ENCODE measurements at regions not wholly inside any gene's neighbourhood (a gene's known extent, or its start where the extent isn't known, plus 50 kb on each side); places are given as distances from the start of the nearest gene placed in this dataset.

DNA sequence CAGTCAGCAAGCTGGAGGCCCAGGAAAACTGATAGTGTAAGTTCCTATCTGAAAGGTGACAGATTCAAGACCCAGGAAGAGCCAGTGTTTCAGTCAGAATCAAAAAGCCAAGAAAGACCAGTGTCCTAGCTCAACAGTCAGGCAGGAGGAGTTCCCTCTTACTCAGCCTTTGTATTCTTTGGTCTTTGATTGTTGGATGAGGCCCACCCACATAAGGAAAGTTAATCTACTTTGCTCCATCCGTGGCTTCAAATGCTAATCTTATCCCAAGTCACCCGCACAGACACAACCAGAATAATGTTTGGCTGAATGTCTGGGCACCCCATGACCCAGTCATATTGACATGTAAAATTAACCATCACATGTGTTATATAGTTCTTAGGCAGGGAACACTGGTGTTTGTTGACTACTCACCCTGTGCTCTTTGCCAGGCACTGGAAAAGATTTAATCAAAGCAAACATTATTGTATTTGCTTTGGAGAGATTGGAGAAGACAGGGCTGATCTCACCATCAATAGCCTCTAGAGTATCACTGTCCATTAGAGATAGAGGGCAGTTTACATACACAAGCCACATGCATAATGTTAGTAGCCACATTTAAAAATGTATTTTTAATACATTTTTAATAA, 96.3 kb upstream of the KCNN2 start:
- TF ChIP-seq EZH2 (IDR thresholded peaks at IDR 0.05; ENCODE audit: borderline replicate concordance, insufficient read depth, low read depth, low read length, poor library complexity, severe bottlenecking) (no peak), CTCF (IDR thresholded peaks at IDR 0.05) (no peak)
- H3K27me3 ChIP-seq (replicated peaks in 1 of 4; ENCODE audit: control extremely low read depth in 1 of 4, control insufficient read depth in 3 of 4, insufficient read depth in 4 of 4, low read length in 3 of 4) = no peaks in the 10 kb centered on the region
- H4K20me1 ChIP-seq (ENCODE audit: control insufficient read depth, insufficient read depth, low read length, poor library complexity, severe bottlenecking) = no peaks in the 10 kb centered on the region
- no peak overlapping the region for H3K4me2 ChIP-seq (replicated peaks; ENCODE audit: low read depth, low read length, poor library complexity, severe bottlenecking)
- Mint-ChIP-seq H3K27me3 (no peaks in the 10 kb centered on the region), H3K4me1 (no peaks in the 10 kb centered on the region), H3K27ac (no peak overlapping the region), H3K4me3 (no peak overlapping the region), H3K9me3 (ENCODE audit: insufficient read depth) (no peaks in the 10 kb centered on the region)
- no peak overlapping the region for H3K27ac ChIP-seq (ENCODE audit: low read length in 2 of 2)
- no peaks in the 10 kb centered on the region for H3K9me3 ChIP-seq (ENCODE audit: control extremely low read depth in 1 of 3, control insufficient read depth in 2 of 3, insufficient read depth in 1 of 3, low read length in 2 of 3)
- no peaks in the 10 kb centered on the region for H3K4me1 ChIP-seq (ENCODE audit: control insufficient read depth in 2 of 2, insufficient read depth in 2 of 2, low read length in 2 of 2)
- H3K4me3 ChIP-seq (ENCODE audit: control extremely low read depth in 1 of 5, extremely low read depth in 1 of 5, insufficient read depth in 1 of 5, low read depth in 2 of 5, low read length in 4 of 5) = no peak overlapping the region
- no peak overlapping the region for H2AFZ ChIP-seq (ENCODE audit: insufficient read depth, low read depth, low read length, poor library complexity, severe bottlenecking)
- DNase-seq (no peak), ATAC-seq (ENCODE audit: low read depth) (no peak)
- H3K9ac ChIP-seq (ENCODE audit: low read length) = no peak overlapping the region
- H3K36me3 ChIP-seq (replicated peaks in 1 of 2; ENCODE audit: control extremely low read depth in 1 of 2, control insufficient read depth in 1 of 2, extremely low read depth in 1 of 2, insufficient read depth in 2 of 2, low read length in 1 of 2) = no peaks in the 10 kb centered on the region
- ChIA-PET CTCF (no interaction called here), POLR2A (no interaction called here)
- H3K79me2 ChIP-seq (ENCODE audit: control insufficient read depth, insufficient read depth, low read length) = no peaks in the 10 kb centered on the region
- WGBS (ENCODE audit: insufficient coverage) = no CpG with 5 or more reads among the region's 2 CpGs
- intact Hi-C loops (cut with micrococcal nuclease) = no loop called here

- Mint-ChIP-seq H3K4me1 (no peaks in the 10 kb centered on the region), H3K27me3 (no peaks in the 10 kb centered on the region), H3K4me3 (no peak overlapping the region), H3K9me3 (ENCODE audit: insufficient read depth) (no peaks in the 10 kb centered on the region), H3K27ac (no peak overlapping the region)
- Histone ChIP-seq H3K9ac (ENCODE audit: low read length) (no peak overlapping the region), H3K4me2 (replicated peaks; ENCODE audit: low read depth, low read length, poor library complexity, severe bottlenecking) (no peak overlapping the region), H3K4me1 (ENCODE audit: control insufficient read depth in 2 of 2, insufficient read depth in 2 of 2, low read length in 2 of 2) (no peaks in the 10 kb centered on the region), H2AFZ (ENCODE audit: insufficient read depth, low read depth, low read length, poor library complexity, severe bottlenecking) (no peak overlapping the region), H3K4me3 (ENCODE audit: control extremely low read depth in 1 of 5, extremely low read depth in 1 of 5, insufficient read depth in 1 of 5, low read depth in 2 of 5, low read length in 4 of 5) (no peak overlapping the region), H3K27ac (ENCODE audit: low read length in 2 of 2) (no peak overlapping the region), H3K79me2 (ENCODE audit: control insufficient read depth, insufficient read depth, low read length) (no peaks in the 10 kb centered on the region), H3K36me3 (replicated peaks in 1 of 2; ENCODE audit: control extremely low read depth in 1 of 2, control insufficient read depth in 1 of 2, extremely low read depth in 1 of 2, insufficient read depth in 2 of 2, low read length in 1 of 2) (no peaks in the 10 kb centered on the region), H3K9me3 (ENCODE audit: control extremely low read depth in 1 of 3, control insufficient read depth in 2 of 3, insufficient read depth in 1 of 3, low read length in 2 of 3) (no peaks in the 10 kb centered on the region), H3K27me3 (replicated peaks in 1 of 4; ENCODE audit: control extremely low read depth in 1 of 4, control insufficient read depth in 3 of 4, insufficient read depth in 4 of 4, low read length in 3 of 4) (no peaks in the 10 kb centered on the region), H4K20me1 (ENCODE audit: control insufficient read depth, insufficient read depth, low read length, poor library complexity, severe bottlenecking) (no peaks in the 10 kb centered on the region)
- intact Hi-C loops (cut with micrococcal nuclease) = no loop called here
- TF ChIP-seq CTCF (IDR thresholded peaks at IDR 0.05) = no peak
- TF ChIP-seq EZH2 (IDR thresholded peaks at IDR 0.05; ENCODE audit: borderline replicate concordance, insufficient read depth, low read depth, low read length, poor library complexity, severe bottlenecking) = no peak
- ATAC-seq (ENCODE audit: low read depth) (no peak), DNase-seq (no peak)
- ChIA-PET POLR2A (no interaction called here), CTCF (no interaction called here)
- WGBS (ENCODE audit: insufficient coverage) = no CpG with 5 or more reads among the region's 1 CpG
These were observed 95.5 kb upstream of the KCNN2 start for GRCh38 chr5:114266374-114266773.

All from B cell (primary cell).